ENCODE measurements at regions not wholly inside any gene's neighbourhood (a gene's known extent, or its start where the extent isn't known, plus 50 kb on each side); places are given as distances from the start of the nearest gene placed in this dataset.

GRCh38 chr15:35822153-35822552 is 276.2 kb upstream of the DPH6 start:
- H3K36me3 ChIP-seq: no peaks in the 10 kb centered on the region
- H3K27ac ChIP-seq: no peak overlapping the region
- no peak for TF ChIP-seq POLR2AphosphoS5 (IDR thresholded peaks at IDR 0.05; ENCODE audit: insufficient read depth in 1 of 2, low read depth in 1 of 2)
- TF ChIP-seq CTCF (IDR thresholded peaks at IDR 0.05): no peak
- TF ChIP-seq POLR2A (IDR thresholded peaks at IDR 0.05): no peak
- no peaks in the 10 kb centered on the region for H3K27me3 ChIP-seq
- no peak overlapping the region for H3K4me3 ChIP-seq
- intact Hi-C loops (cut with DNase I): no loop called here
- no peak for DNase-seq (ENCODE audit: extremely low spot score in 2 of 2)
- H3K9me3 ChIP-seq: no peaks in the 10 kb centered on the region
- H3K4me1 ChIP-seq: no peaks in the 10 kb centered on the region

- H3K4me3 ChIP-seq: no peak overlapping the region
- TF ChIP-seq POLR2A (IDR thresholded peaks at IDR 0.05): no peak
- no peak for TF ChIP-seq CTCF (IDR thresholded peaks at IDR 0.05)
- TF ChIP-seq POLR2AphosphoS5 (IDR thresholded peaks at IDR 0.05; ENCODE audit: insufficient read depth in 1 of 2, low read depth in 1 of 2): no peak
- no peaks in the 10 kb centered on the region for H3K4me1 ChIP-seq
- intact Hi-C loops (cut with DNase I): no loop called here
- no peaks in the 10 kb centered on the region for H3K27me3 ChIP-seq
- no peaks in the 10 kb centered on the region for H3K9me3 ChIP-seq
- no peak for DNase-seq (ENCODE audit: extremely low spot score in 2 of 2)
- H3K36me3 ChIP-seq: no peaks in the 10 kb centered on the region
- H3K27ac ChIP-seq: no peak overlapping the region
These were observed 281.2 kb upstream of the DPH6 start for GRCh38 chr15:35827141-35827540.

GRCh38 chr15:35827911-35828310 is 281.9 kb upstream of the DPH6 start:
- H3K27me3 ChIP-seq: no peaks in the 10 kb centered on the region
- intact Hi-C loops (cut with DNase I): no loop called here
- H3K27ac ChIP-seq: no peak overlapping the region
- H3K4me3 ChIP-seq: no peak overlapping the region
- no peak for DNase-seq (ENCODE audit: extremely low spot score in 2 of 2)
- no peaks in the 10 kb centered on the region for H3K36me3 ChIP-seq
- TF ChIP-seq CTCF (IDR thresholded peaks at IDR 0.05) (no peak), POLR2AphosphoS5 (IDR thresholded peaks at IDR 0.05; ENCODE audit: insufficient read depth in 1 of 2, low read depth in 1 of 2) (no peak), POLR2A (IDR thresholded peaks at IDR 0.05) (no peak)
- H3K9me3 ChIP-seq: no peaks in the 10 kb centered on the region
- no peaks in the 10 kb centered on the region for H3K4me1 ChIP-seq

- Histone ChIP-seq H3K4me3 (no peak overlapping the region), H3K27ac (no peak overlapping the region), H3K9me3 (no peaks in the 10 kb centered on the region), H3K36me3 (no peaks in the 10 kb centered on the region), H3K27me3 (no peaks in the 10 kb centered on the region), H3K4me1 (no peaks in the 10 kb centered on the region)
- no peak for DNase-seq (ENCODE audit: extremely low spot score in 2 of 2)
- TF ChIP-seq POLR2AphosphoS5 (IDR thresholded peaks at IDR 0.05; ENCODE audit: insufficient read depth in 1 of 2, low read depth in 1 of 2) (no peak), POLR2A (IDR thresholded peaks at IDR 0.05) (no peak)
- intact Hi-C loops (cut with DNase I): no loop called here
These were observed 287.6 kb upstream of the DPH6 start for GRCh38 chr15:35833581-35833980.

GRCh38 chr15:35834216-35834830 is 288.4 kb upstream of the DPH6 start:
- intact Hi-C loops (cut with DNase I): no loop called here
- DNase-seq (ENCODE audit: extremely low spot score in 2 of 2): no peak

More at GRCh38 chr15:35834216-35834830, 288.4 kb upstream of the DPH6 start:
- Histone ChIP-seq H3K9me3 (no peaks in the 10 kb centered on the region), H3K36me3 (no peaks in the 10 kb centered on the region), H3K4me1 (no peaks in the 10 kb centered on the region), H3K27me3 (no peaks in the 10 kb centered on the region), H3K27ac (no peak overlapping the region), H3K4me3 (no peak overlapping the region)
- TF ChIP-seq POLR2A (IDR thresholded peaks at IDR 0.05) (no peak), POLR2AphosphoS5 (IDR thresholded peaks at IDR 0.05; ENCODE audit: insufficient read depth in 1 of 2, low read depth in 1 of 2) (no peak), CTCF (IDR thresholded peaks at IDR 0.05) (no peak)

Measured in vagina (tissue), 2 donors.